H1 (cell line): ENCODE measurements at regions not wholly inside any gene's neighbourhood (a gene's known extent, or its start where the extent isn't known, plus 50 kb on each side); places are given as distances from the start of the nearest gene placed in this dataset.

Experiments used
- CHD2 ChIP-seq: IDR thresholded peaks from 2 replicates; pipeline ENCODE4 v1.6.1; 2012; ENCODE audit warnings: low read length, improper control_type of control experiment
- EP300 ChIP-seq, 2 experiments: IDR thresholded peaks; 1 replicate in 1 of 2; 2 replicates in 1 of 2; pipeline ENCODE4 v1.6.1; 2011 to 2012; ENCODE audit warnings: low read depth in 2 of 2, low read length in 2 of 2, mild to moderate bottlenecking in 2 of 2, borderline replicate concordance in 1 of 2, inconsistent platforms in 1 of 2, moderate library complexity in 1 of 2
- EZH2 ChIP-seq: fragments of 200-600 bp; sonication (generic); IDR thresholded peaks from 2 replicates; pipeline ENCODE4 v1.7.1; 2012; ENCODE audit warnings: low read depth, mild to moderate bottlenecking, moderate library complexity, low read length, inconsistent platforms; ENCODE audit not compliant: severe bottlenecking
- FOSL1 ChIP-seq: IDR thresholded peaks from 2 replicates; pipeline ENCODE4 v1.6.1; 2011; ENCODE audit warnings: mild to moderate bottlenecking, low read depth, low read length, moderate library complexity; ENCODE audit not compliant: insufficient read depth
- HDAC6 ChIP-seq: IDR thresholded peaks from one replicate; pipeline ENCODE4 v1.7.1; 2012; ENCODE audit warnings: low read depth, mild to moderate bottlenecking, inconsistent platforms, low read length, moderate library complexity
- KDM1A ChIP-seq: fragments of 200-600, 300-600 bp; sonication (generic); IDR thresholded peaks from 2 replicates; pipeline ENCODE4 v1.7.1; 2016; ENCODE audit warnings: mild to moderate bottlenecking, low read length, borderline replicate concordance
- NANOG ChIP-seq: IDR thresholded peaks from 2 replicates; pipeline ENCODE4 v1.6.1; 2011; ENCODE audit warnings: low read length, low read depth, mild to moderate bottlenecking, inconsistent platforms; ENCODE audit not compliant: insufficient read depth, poor library complexity, severe bottlenecking
- POU5F1 ChIP-seq: IDR thresholded peaks from 2 replicates; pipeline ENCODE4 v1.6.1; 2011; ENCODE audit warnings: low read depth, mild to moderate bottlenecking, low read length, moderate library complexity
- RFX5 ChIP-seq: IDR thresholded peaks from 2 replicates; pipeline ENCODE4 v1.6.1; 2011; ENCODE audit warnings: low read depth, low read length, improper control_type of control experiment, borderline replicate concordance
- SIX5 ChIP-seq: IDR thresholded peaks from 2 replicates; pipeline ENCODE4 v1.6.1; 2011; ENCODE audit warnings: mild to moderate bottlenecking, low read depth, low read length
- SP1 ChIP-seq: IDR thresholded peaks from 2 replicates; pipeline ENCODE4 v1.6.1; 2011; ENCODE audit warnings: low read depth, low read length
- SRF ChIP-seq: IDR thresholded peaks from 2 replicates; pipeline ENCODE4 v1.6.1; 2011; ENCODE audit warnings: mild to moderate bottlenecking, low read depth, low read length, moderate library complexity
- YY1 ChIP-seq: IDR thresholded peaks from 2 replicates; pipeline ENCODE4 v1.6.1; 2011; ENCODE audit warnings: low read depth, mild to moderate bottlenecking, low read length
- TF ChIP-seq, protein P1 (sequence below): IDR thresholded peaks from 2 replicates; pipeline ENCODE4 v1.6.1; 2012; ENCODE audit warnings: inconsistent platforms
- TF ChIP-seq, protein P2 (sequence below): IDR thresholded peaks from 2 replicates; pipeline ENCODE4 v1.6.1; 2011; ENCODE audit warnings: low read length, improper control_type of control experiment
- TF ChIP-seq, protein P3 (sequence below): IDR thresholded peaks from 2 replicates; pipeline ENCODE4 v1.6.1; 2012; ENCODE audit warnings: low read length, inconsistent platforms

DNA sequence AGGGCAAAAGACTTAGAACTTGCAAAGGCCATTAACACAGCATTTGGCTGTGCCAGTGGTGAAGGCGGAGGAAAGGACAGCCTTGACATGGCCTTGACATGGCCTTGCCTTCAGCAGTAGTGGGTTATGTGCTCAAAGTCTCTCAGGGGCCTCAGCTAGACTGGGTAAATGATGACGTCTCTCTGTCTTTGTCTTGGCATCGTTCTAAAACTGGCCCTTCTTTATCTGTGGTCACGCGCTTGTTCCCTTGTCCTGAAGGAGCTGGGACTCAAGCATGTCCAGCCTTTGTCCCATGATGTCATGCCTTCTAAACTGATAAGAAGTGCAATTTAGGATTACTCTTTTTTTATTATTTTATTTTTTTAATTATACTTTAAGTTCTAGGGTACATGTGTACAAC, 88.7 kb upstream of the ATP10B start (continued):
- TF ChIP-seq HDAC6 = no peak
- TF ChIP-seq SRF = no peak
- TF ChIP-seq NANOG = no peak
- no peak for TF ChIP-seq RFX5
- no peak for TF ChIP-seq SP1
- TF ChIP-seq CHD2 = no peak
- TF ChIP-seq EZH2 = no peak
- TF ChIP-seq YY1 = no peak
- no peak for TF ChIP-seq POU5F1
- no peak for TF ChIP-seq EP300 (IDR thresholded peaks at IDR 0.05; ENCODE audit: borderline replicate concordance in 1 of 2, low read depth in 2 of 2, low read length in 2 of 2)
- TF ChIP-seq, protein P1, sequence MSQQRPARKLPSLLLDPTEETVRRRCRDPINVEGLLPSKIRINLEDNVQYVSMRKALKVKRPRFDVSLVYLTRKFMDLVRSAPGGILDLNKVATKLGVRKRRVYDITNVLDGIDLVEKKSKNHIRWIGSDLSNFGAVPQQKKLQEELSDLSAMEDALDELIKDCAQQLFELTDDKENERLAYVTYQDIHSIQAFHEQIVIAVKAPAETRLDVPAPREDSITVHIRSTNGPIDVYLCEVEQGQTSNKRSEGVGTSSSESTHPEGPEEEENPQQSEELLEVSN = no peak
- no peak for TF ChIP-seq FOSL1
- TF ChIP-seq, protein P2, sequence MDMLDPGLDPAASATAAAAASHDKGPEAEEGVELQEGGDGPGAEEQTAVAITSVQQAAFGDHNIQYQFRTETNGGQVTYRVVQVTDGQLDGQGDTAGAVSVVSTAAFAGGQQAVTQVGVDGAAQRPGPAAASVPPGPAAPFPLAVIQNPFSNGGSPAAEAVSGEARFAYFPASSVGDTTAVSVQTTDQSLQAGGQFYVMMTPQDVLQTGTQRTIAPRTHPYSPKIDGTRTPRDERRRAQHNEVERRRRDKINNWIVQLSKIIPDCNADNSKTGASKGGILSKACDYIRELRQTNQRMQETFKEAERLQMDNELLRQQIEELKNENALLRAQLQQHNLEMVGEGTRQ = no peak
- TF ChIP-seq KDM1A = no peak
- TF ChIP-seq SIX5 = no peak
- TF ChIP-seq, protein P3, sequence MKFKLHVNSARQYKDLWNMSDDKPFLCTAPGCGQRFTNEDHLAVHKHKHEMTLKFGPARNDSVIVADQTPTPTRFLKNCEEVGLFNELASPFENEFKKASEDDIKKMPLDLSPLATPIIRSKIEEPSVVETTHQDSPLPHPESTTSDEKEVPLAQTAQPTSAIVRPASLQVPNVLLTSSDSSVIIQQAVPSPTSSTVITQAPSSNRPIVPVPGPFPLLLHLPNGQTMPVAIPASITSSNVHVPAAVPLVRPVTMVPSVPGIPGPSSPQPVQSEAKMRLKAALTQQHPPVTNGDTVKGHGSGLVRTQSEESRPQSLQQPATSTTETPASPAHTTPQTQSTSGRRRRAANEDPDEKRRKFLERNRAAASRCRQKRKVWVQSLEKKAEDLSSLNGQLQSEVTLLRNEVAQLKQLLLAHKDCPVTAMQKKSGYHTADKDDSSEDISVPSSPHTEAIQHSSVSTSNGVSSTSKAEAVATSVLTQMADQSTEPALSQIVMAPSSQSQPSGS = no peak
